GM21526 (cell line): ENCODE measurements at regions not wholly inside any gene's neighbourhood (a gene's known extent, or its start where the extent isn't known, plus 50 kb on each side); places are given as distances from the start of the nearest gene placed in this dataset.

Experiments used
- ATAC-seq: cut with Tn5 transposase; IDR thresholded peaks from one replicate; pipeline ENCODE4 v1.9.1; 2021; ENCODE audit warnings: moderate library complexity; ENCODE audit not compliant: unreplicated experiment, low FRiP score

DNA sequence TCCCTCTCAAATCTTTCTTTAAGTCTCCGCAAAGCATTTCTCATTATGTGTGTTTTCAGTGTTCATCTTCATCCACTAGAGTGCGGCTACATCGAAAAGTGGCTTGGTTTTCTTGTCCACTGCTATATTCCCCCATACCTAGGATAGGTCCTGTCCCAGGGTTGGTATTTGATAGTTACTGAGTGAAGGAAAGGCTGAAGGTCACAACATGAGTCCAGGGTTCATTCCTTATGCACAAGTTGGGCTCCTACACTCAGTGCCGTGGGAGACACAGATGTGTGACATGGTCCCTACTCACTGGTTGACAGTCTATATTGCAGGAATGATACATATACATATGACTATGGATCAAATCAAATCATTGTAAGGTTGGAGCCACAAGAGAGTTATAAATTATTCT is 55.4 kb upstream of the RELL1 start:
- ATAC-seq, result no peak

DNA sequence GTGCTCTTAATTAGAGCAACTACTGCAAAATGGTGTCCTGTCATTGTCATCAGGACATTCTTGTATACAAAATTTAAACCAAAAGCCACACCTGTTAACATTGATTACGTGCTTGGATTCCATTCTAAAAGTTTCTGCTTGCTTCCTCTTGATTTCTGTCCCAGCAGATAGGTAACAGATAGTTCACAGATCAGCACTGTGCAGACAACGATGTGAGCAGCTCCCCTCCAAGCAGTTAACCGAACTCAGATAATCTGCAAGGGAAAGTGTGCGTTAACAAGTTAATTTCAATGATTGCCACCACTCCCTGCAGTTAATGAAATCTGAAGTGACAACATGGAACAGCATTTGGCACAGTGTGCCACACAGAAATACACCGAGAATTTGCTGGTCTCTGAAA is 54.4 kb upstream of the RELL1 start:
- ATAC-seq, result no peak

DNA sequence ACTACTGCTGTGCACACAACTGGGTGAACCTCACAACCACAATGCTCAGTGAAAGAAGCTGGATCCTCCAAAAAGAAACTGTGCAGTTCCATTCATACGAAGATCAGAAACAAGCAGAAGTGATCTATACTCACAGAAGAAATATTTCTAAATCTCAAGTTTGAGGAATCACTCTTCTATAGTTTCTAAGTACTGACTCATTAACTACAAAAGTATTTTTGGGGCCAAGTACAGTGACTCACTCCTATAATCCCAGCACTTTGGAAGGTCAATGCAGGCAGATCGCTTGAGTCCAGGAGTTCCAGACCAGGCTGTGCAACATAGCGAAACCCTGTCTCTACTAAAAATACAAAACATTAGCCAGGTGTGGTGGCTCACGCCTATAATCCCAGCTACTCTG is 51.3 kb upstream of the RELL1 start:
- no peak for ATAC-seq
